ENCODE measurements at regions not wholly inside any gene's neighbourhood (a gene's known extent, or its start where the extent isn't known, plus 50 kb on each side); places are given as distances from the start of the nearest gene placed in this dataset.
A peak's percentile ranks its signal among the peaks of the same experiment; 100 is the strongest.

DNA sequence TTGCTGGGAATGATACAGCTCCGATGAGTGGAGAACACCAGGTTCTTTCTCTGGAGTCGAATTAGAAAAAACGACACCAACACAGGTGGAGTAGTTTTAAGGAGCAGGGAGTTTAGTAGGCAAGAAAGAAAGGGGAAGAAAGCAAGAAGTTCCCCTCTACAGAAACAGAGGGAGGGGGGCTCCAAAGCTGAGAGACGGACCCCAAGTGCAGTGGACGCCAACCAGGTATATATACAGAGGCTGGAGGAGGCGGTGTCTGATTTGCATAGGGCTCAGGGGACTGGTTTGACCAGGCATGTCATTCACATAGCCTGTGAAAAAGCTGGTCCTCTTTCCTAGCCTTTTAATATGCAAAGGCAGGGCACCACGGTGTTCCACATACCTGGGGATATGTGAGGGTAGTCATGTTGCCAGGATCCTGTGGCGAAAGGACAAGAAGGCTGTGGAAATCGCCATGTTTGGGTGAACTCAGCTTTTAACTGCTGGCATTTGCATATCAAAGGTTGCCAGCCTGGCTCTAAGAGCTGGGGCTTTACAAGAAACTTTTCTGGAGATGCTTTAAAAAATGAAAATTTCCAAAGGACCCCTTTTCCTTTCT, 887.4 kb upstream of the EPHA6 start:
- Histone ChIP-seq H3K27ac (ENCODE audit: low read depth, low read length) (no peak overlapping the region; the same call in 1 of the 2 replicates), H2AK5ac (ENCODE audit: low read depth, low read length) (no peak overlapping the region), H3K23me2 (ENCODE audit: low read depth, low read length) (no peaks in the 10 kb centered on the region; the same call in 1 of the 2 replicates), H3K4me3 (ENCODE audit: extremely low read depth in 1 of 4, insufficient read depth in 2 of 4, low read depth in 3 of 4, low read length in 4 of 4) (peak overlapping the region in 1 of 4 experiments; percentile 44; a peak in 1 of 8 replicates), H3K79me2 (ENCODE audit: control insufficient read depth in 1 of 2, insufficient read depth in 2 of 2, low read length in 2 of 2) (no peaks in the 10 kb centered on the region), H3K56ac (replicated peaks; ENCODE audit: insufficient read length, low read depth, low read length) (no peak overlapping the region), H4K5ac (ENCODE audit: insufficient read length, low read depth, low read length) (no peak overlapping the region), H3K4me2 (ENCODE audit: insufficient read depth in 1 of 2, low read depth in 2 of 2, low read length in 2 of 2) (peak overlapping the region; percentile 2 to 14; a peak in 1 of 4 replicates), H2BK20ac (ENCODE audit: low read length) (no peak overlapping the region), H3K79me1 (ENCODE audit: low read depth, low read length) (no peaks in the 10 kb centered on the region), H3K23ac (ENCODE audit: insufficient read length) (no peak overlapping the region), H3K4ac (replicated peaks; ENCODE audit: insufficient read length, low read depth, low read length) (no peak overlapping the region), H4K8ac (ENCODE audit: extremely low read depth, insufficient read depth, low read length) (no peak overlapping the region), H3K9me3 (ENCODE audit: insufficient read depth in 2 of 2, low read depth in 1 of 2, low read length in 1 of 2) (peaks cover 0 to 8% of the 10 kb centered on the region in 2 experiments; a peak in 2 of 4 replicates), H3K27me3 (replicated peaks in 1 of 4; ENCODE audit: control insufficient read depth in 3 of 4, extremely low read depth in 1 of 4, insufficient read depth in 3 of 4, low read length in 3 of 4) (no peaks in the 10 kb centered on the region), H3K4me1 (replicated peaks in 1 of 4; ENCODE audit: control insufficient read depth in 3 of 4, insufficient read depth in 4 of 4, low read length in 3 of 4) (peaks cover 0 to 15% (median 4%) of the 10 kb centered on the region in 4 experiments; a peak in 4 of 7 replicates), H3K18ac (ENCODE audit: extremely low read depth, low read length) (no peak overlapping the region; the same call in 1 of the 2 replicates), H3K14ac (ENCODE audit: insufficient read length) (no peak overlapping the region), H2BK5ac (ENCODE audit: low read depth, low read length) (peak overlapping the region; percentile 50; the same call in 1 of the 2 replicates), H3K9ac (replicated peaks in 1 of 4; ENCODE audit: extremely low read depth in 1 of 4, low read depth in 3 of 4, low read length in 3 of 4) (no peak overlapping the region), H2BK12ac (ENCODE audit: low read depth, low read length) (0 out of 2 replicates have a peak overlapping the region, but pooled peaks have one; percentile 39), H4K91ac (replicated peaks; ENCODE audit: insufficient read length, low read length) (peak overlapping the region; percentile 39), H2BK15ac (ENCODE audit: low read length) (no peak overlapping the region), H4K20me1 (replicated peaks in 1 of 2; ENCODE audit: control insufficient read depth in 1 of 2, insufficient read depth in 2 of 2, low read length in 2 of 2) (no peaks in the 10 kb centered on the region), H2BK120ac (replicated peaks; ENCODE audit: low read depth, low read length) (no peak overlapping the region), H2AFZ (ENCODE audit: low read length) (no peak overlapping the region), H3K36me3 (ENCODE audit: control insufficient read depth in 2 of 4, insufficient read depth in 4 of 4, low read length in 3 of 4) (peaks cover 0 to 4% (median 0%) of the 10 kb centered on the region in 4 experiments; a peak in 2 of 8 replicates)
- 34% methylated on average over 9 of the region's 9 CpGs; no CpG with 5 or more reads in 1 of the 2 experiments for WGBS, 2 experiments (ENCODE audit: extremely low coverage in 1 of 2, insufficient coverage in 1 of 2, insufficient read length in 1 of 2, insufficient replicate concordance in 2 of 2, low coverage in 1 of 2, low lambda C conversion rate in 2 of 2, missing lambda C conversion rate in 1 of 2)
- DNase-seq (ENCODE audit: low read depth in 1 of 2, low spot score in 2 of 2) = peak; percentile 63 to 85
- FAIRE-seq = peak; percentile 99
- POLR2A ChIA-PET (ENCODE audit: partially characterized antibody) = no interaction called here
- CTCF ChIA-PET (ENCODE audit: partially characterized antibody) = interaction anchor here (1.1 kb wide), 1 partner anchor 10 kb away, joined by 3 read pairs; no protein-coding TSS in a partner anchor
- no peak for TF ChIP-seq RBBP5 (IDR thresholded peaks at IDR 0.05; ENCODE audit: borderline replicate concordance, low read depth, low read length)
- TF ChIP-seq CREB1 (IDR thresholded peaks at IDR 0.05) = 0 out of 2 replicates have a peak, but pooled peaks have one; percentile 25
- peak; percentile 67; the same call in 1 of the 2 replicates for TF ChIP-seq SP1 (IDR thresholded peaks at IDR 0.05; ENCODE audit: low read depth, low read length)
- peak in 1 of 2 experiments; percentile 47; a peak in 1 of 3 replicates for TF ChIP-seq EP300 (IDR thresholded peaks at IDR 0.05; ENCODE audit: borderline replicate concordance in 1 of 2, low read depth in 2 of 2, low read length in 2 of 2)
- TF ChIP-seq SIRT6 (IDR thresholded peaks at IDR 0.05; ENCODE audit: low read length) = no peak
- TF ChIP-seq, protein P1, sequence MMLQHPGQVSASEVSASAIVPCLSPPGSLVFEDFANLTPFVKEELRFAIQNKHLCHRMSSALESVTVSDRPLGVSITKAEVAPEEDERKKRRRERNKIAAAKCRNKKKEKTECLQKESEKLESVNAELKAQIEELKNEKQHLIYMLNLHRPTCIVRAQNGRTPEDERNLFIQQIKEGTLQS (IDR thresholded peaks at IDR 0.05; ENCODE audit: insufficient read depth, low read depth, low read length) = no peak
- TF ChIP-seq JUND (IDR thresholded peaks at IDR 0.05; ENCODE audit: low read length) = no peak
- TF ChIP-seq FOSL1 (IDR thresholded peaks at IDR 0.05; ENCODE audit: insufficient read depth, low read depth, low read length) = no peak
- TF ChIP-seq SIX5 (IDR thresholded peaks at IDR 0.05; ENCODE audit: low read depth, low read length) = no peak
- TF ChIP-seq, protein P2, sequence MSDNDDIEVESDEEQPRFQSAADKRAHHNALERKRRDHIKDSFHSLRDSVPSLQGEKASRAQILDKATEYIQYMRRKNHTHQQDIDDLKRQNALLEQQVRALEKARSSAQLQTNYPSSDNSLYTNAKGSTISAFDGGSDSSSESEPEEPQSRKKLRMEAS (IDR thresholded peaks at IDR 0.05) = no peak
- TF ChIP-seq POU5F1 (IDR thresholded peaks at IDR 0.05; ENCODE audit: low read depth, low read length) = peak; percentile 94; the same call in 1 of the 2 replicates
- TF ChIP-seq MAFK (IDR thresholded peaks at IDR 0.05; ENCODE audit: low read depth, low read length) = no peak

All from H1 (cell line).